ENCODE measurements at regions not wholly inside any gene's neighbourhood (a gene's known extent, or its start where the extent isn't known, plus 50 kb on each side); places are given as distances from the start of the nearest gene placed in this dataset.

DNA sequence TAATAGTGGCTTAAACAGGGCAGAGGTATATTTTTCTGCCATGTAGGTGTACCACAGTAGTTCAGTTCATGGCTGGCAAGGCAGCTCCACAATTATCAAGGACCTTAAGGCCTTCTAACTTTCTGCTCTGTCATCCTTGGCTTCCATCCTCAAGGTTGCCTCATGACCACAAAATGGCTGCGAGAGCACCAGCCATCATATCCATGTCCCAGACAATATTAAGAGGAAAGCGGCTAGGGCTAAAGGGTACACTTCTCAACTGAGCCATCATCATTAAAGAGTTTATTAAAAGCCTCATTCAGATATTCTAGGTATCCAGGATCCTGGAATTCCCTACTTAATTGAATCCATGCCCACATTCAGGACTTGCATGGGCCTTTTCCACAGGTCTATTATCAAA, 62.7 kb upstream of the MRI1 start (continued):
- TF ChIP-seq ZNF383 (CRISPR knock-in tag; IDR thresholded peaks at IDR 0.05; ENCODE audit: borderline replicate concordance) (no peak), MEIS2 (CRISPR knock-in tag; IDR thresholded peaks at IDR 0.05) (no peak)

DNA sequence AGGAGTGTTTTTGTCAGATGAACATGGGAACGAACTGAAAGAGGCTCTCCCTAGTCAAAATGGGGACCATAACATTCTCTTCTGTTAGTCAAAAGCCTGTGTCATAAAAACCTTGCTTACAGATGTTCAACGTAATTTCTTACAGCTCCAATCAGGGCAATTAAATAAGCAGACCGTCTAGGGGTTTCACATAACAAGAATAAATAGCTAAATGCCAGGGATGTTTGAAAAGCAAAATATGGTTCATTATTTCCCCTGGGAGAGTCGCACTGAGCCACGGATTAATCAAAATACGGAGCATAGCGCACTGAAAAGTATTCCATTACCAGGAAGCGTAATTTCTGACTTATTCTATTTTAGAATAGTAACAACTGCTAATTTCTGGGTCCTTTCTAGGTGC, 63.7 kb upstream of the MRI1 start:
- Histone ChIP-seq H3K27ac (ENCODE audit: extremely low read length, insufficient read depth, low read length) (no peak overlapping the region), H2AFZ (ENCODE audit: low read length) (no peak overlapping the region), H3K4me2 (ENCODE audit: low read depth, low read length) (no peak overlapping the region), H3K9ac (ENCODE audit: insufficient read depth, low read depth, low read length) (no peak overlapping the region), H3K36me3 (replicated peaks in 1 of 2; ENCODE audit: control insufficient read depth in 1 of 2, insufficient read depth in 2 of 2, low read length in 2 of 2) (no peaks in the 10 kb centered on the region), H3K4me3 (replicated peaks in 1 of 3; ENCODE audit: insufficient read depth in 1 of 3, low read depth in 2 of 3, low read length in 3 of 3) (no peak overlapping the region), H3K9me3 (ENCODE audit: low read length) (no peaks in the 10 kb centered on the region; the same call in 1 of the 2 replicates), H3K4me1 (ENCODE audit: insufficient read depth, low read length) (no peaks in the 10 kb centered on the region), H4K20me1 (ENCODE audit: insufficient read depth, low read length) (no peaks in the 10 kb centered on the region), H3K79me2 (ENCODE audit: insufficient read depth, low read length) (no peaks in the 10 kb centered on the region), H3K27me3 (ENCODE audit: control insufficient read depth in 1 of 2, insufficient read depth in 2 of 2, low read length in 2 of 2) (peaks cover 1 to 12% of the 10 kb centered on the region in 2 experiments; a peak in 3 of 5 replicates)
- DNase-seq (ENCODE audit: low spot score) (no peak), ATAC-seq (no peak), FAIRE-seq (no peak)
- POLR2A ChIA-PET: no interaction called here
- TF ChIP-seq GLI4 (CRISPR knock-in tag; IDR thresholded peaks at IDR 0.05; ENCODE audit: borderline replicate concordance) (no peak), ZNF460 (CRISPR knock-in tag; IDR thresholded peaks at IDR 0.05; ENCODE audit: borderline replicate concordance) (no peak), YEATS4 (CRISPR knock-in tag; IDR thresholded peaks at IDR 0.05; ENCODE audit: borderline replicate concordance) (no peak)
- TF ChIP-seq, protein P1, sequence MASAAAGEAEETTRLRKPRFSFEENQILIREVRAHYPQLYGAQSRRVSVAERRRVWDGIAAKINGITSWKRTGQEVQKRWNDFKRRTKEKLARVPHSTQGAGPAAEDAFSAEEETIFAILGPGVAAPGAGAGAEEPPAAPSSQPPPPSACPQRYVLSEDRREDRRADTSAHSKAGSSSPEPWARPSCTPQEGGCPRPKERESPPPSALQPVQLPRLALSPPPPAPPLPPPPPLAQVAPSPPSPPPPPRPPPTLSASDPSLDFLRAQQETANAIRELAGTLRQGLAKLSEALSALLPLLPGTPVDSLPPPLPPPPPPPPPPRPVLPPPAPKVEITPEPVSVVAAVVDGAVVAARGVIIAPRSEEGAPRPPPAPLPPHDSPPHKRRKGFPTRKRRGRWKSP (CRISPR knock-in tag; IDR thresholded peaks at IDR 0.05): no peak
- in situ Hi-C loops (cut with HindIII; ENCODE audit: extremely low pct_ligation_motif_present, low pct_unique_long_range_greater_than_20kb): no loop called here
- 16% methylated on average over 8 of the region's 8 CpGs for WGBS (ENCODE audit: low lambda C conversion rate)
- intact Hi-C loops (cut with micrococcal nuclease; ENCODE audit: unreplicated experiment): no loop called here
- CTCF ChIA-PET (ENCODE audit: low intra/inter-chr PET ratio, low total read pairs): no interaction called here
- no TSS peak for BruUV-seq (replicated peaks)

DNA sequence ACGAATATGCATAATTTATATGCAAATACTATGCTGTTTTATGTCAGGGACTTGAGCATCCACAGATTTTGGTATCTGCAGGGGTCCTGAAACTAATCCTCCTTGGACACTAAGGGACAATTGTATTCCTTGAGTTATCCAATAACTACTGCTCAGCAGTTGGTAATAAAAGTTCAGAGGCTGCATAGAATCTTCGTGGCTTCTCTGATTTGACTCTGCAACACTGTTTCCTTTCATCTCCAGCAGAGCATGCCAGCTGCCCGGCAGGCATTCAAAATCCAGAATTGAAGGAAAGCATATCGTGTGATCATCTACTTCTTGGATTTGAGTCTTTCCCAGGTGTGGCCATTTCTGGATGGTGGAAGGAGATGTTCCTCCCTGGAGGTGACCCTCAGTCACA, 64.5 kb upstream of the MRI1 start:
- WGBS (ENCODE audit: low lambda C conversion rate): 0% methylated on average over 4 of the region's 4 CpGs
- ChIA-PET POLR2A (no interaction called here), CTCF (ENCODE audit: low intra/inter-chr PET ratio, low total read pairs) (no interaction called here)
- DNase-seq (ENCODE audit: low spot score) (no peak), ATAC-seq (no peak), FAIRE-seq (no peak)
- Histone ChIP-seq H2AFZ (ENCODE audit: low read length) (no peak overlapping the region), H3K4me1 (ENCODE audit: insufficient read depth, low read length) (no peaks in the 10 kb centered on the region), H4K20me1 (ENCODE audit: insufficient read depth, low read length) (no peaks in the 10 kb centered on the region), H3K9ac (ENCODE audit: insufficient read depth, low read depth, low read length) (no peak overlapping the region), H3K4me2 (ENCODE audit: low read depth, low read length) (no peak overlapping the region), H3K9me3 (ENCODE audit: low read length) (no peaks in the 10 kb centered on the region), H3K36me3 (replicated peaks in 1 of 2; ENCODE audit: control insufficient read depth in 1 of 2, insufficient read depth in 2 of 2, low read length in 2 of 2) (no peaks in the 10 kb centered on the region), H3K27ac (ENCODE audit: extremely low read length, insufficient read depth, low read length) (no peak overlapping the region), H3K27me3 (ENCODE audit: control insufficient read depth in 1 of 2, insufficient read depth in 2 of 2, low read length in 2 of 2) (peaks cover 1 to 17% of the 10 kb centered on the region in 2 experiments; a peak in 3 of 5 replicates), H3K4me3 (replicated peaks in 1 of 3; ENCODE audit: insufficient read depth in 1 of 3, low read depth in 2 of 3, low read length in 3 of 3) (no peak overlapping the region), H3K79me2 (ENCODE audit: insufficient read depth, low read length) (no peaks in the 10 kb centered on the region)
- no TSS peak for BruUV-seq (replicated peaks)
- intact Hi-C loops (cut with micrococcal nuclease; ENCODE audit: unreplicated experiment): no loop called here
- in situ Hi-C loops (cut with HindIII; ENCODE audit: extremely low pct_ligation_motif_present, low pct_unique_long_range_greater_than_20kb): no loop called here
- TF ChIP-seq MAF1 (CRISPR knock-in tag; IDR thresholded peaks at IDR 0.05; ENCODE audit: borderline replicate concordance) (no peak), ZSCAN22 (CRISPR knock-in tag; IDR thresholded peaks at IDR 0.05) (no peak), ZNF337 (CRISPR knock-in tag; IDR thresholded peaks at IDR 0.05; ENCODE audit: borderline replicate concordance, low read depth) (no peak), ZFAT (CRISPR knock-in tag; conservative IDR thresholded peaks at IDR 0.05) (no peak)
- TF ChIP-seq, protein P2, sequence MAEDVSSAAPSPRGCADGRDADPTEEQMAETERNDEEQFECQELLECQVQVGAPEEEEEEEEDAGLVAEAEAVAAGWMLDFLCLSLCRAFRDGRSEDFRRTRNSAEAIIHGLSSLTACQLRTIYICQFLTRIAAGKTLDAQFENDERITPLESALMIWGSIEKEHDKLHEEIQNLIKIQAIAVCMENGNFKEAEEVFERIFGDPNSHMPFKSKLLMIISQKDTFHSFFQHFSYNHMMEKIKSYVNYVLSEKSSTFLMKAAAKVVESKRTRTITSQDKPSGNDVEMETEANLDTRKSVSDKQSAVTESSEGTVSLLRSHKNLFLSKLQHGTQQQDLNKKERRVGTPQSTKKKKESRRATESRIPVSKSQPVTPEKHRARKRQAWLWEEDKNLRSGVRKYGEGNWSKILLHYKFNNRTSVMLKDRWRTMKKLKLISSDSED (CRISPR knock-in tag; IDR thresholded peaks at IDR 0.05): no peak
- TF ChIP-seq, protein P3, sequence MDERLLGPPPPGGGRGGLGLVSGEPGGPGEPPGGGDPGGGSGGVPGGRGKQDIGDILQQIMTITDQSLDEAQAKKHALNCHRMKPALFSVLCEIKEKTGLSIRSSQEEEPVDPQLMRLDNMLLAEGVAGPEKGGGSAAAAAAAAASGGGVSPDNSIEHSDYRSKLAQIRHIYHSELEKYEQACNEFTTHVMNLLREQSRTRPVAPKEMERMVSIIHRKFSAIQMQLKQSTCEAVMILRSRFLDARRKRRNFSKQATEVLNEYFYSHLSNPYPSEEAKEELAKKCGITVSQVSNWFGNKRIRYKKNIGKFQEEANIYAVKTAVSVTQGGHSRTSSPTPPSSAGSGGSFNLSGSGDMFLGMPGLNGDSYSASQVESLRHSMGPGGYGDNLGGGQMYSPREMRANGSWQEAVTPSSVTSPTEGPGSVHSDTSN (CRISPR knock-in tag; IDR thresholded peaks at IDR 0.05): no peak
- TF ChIP-seq, protein P4, sequence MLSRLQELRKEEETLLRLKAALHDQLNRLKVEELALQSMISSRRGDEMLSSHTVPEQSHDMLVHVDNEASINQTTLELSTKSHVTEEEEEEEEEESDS (CRISPR knock-in tag; IDR thresholded peaks at IDR 0.05; ENCODE audit: borderline replicate concordance): no peak

Measured in HepG2 (cell line).